ENCODE measurements at regions not wholly inside any gene's neighbourhood (a gene's known extent, or its start where the extent isn't known, plus 50 kb on each side); places are given as distances from the start of the nearest gene placed in this dataset.

DNA sequence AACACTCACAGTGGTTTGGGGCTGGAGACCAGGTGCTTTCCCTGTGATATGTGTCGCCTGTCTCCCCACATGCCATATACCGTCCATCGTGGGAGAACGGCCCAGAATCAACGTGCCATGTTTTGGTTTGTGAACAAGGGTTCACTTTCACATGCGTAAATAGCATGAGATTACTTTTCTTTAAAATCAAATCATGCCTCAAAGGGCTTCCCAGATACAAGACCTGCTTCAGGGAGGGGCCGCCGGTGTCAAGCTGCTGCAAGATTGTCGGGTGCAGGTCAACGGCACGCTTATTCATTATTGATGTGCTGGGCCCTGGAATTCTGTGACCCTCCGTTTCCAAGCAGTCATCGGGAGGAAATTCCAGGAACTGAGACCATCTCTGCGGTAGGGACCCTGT lies 145.2 kb upstream of the RTL1 start:
- TF ChIP-seq FOXP2 (optimal IDR thresholded peaks at IDR 0.05; ENCODE audit: borderline replicate concordance, extremely low read depth, extremely low read length, insufficient read depth), result no peak
- TF ChIP-seq SIN3A (IDR thresholded peaks at IDR 0.05; ENCODE audit: borderline replicate concordance, insufficient read depth, low read length), result no peak
- no peak for TF ChIP-seq POLR2AphosphoS5 (IDR thresholded peaks at IDR 0.05; ENCODE audit: low read depth, low read length)
- no peak for TF ChIP-seq TAF1 (IDR thresholded peaks at IDR 0.05; ENCODE audit: borderline replicate concordance, insufficient read depth, low read length)
- TF ChIP-seq, protein P1, sequence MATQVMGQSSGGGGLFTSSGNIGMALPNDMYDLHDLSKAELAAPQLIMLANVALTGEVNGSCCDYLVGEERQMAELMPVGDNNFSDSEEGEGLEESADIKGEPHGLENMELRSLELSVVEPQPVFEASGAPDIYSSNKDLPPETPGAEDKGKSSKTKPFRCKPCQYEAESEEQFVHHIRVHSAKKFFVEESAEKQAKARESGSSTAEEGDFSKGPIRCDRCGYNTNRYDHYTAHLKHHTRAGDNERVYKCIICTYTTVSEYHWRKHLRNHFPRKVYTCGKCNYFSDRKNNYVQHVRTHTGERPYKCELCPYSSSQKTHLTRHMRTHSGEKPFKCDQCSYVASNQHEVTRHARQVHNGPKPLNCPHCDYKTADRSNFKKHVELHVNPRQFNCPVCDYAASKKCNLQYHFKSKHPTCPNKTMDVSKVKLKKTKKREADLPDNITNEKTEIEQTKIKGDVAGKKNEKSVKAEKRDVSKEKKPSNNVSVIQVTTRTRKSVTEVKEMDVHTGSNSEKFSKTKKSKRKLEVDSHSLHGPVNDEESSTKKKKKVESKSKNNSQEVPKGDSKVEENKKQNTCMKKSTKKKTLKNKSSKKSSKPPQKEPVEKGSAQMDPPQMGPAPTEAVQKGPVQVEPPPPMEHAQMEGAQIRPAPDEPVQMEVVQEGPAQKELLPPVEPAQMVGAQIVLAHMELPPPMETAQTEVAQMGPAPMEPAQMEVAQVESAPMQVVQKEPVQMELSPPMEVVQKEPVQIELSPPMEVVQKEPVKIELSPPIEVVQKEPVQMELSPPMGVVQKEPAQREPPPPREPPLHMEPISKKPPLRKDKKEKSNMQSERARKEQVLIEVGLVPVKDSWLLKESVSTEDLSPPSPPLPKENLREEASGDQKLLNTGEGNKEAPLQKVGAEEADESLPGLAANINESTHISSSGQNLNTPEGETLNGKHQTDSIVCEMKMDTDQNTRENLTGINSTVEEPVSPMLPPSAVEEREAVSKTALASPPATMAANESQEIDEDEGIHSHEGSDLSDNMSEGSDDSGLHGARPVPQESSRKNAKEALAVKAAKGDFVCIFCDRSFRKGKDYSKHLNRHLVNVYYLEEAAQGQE (IDR thresholded peaks at IDR 0.05; ENCODE audit: insufficient read depth in 1 of 2, low read depth in 2 of 2, low read length in 2 of 2), result no peak

DNA sequence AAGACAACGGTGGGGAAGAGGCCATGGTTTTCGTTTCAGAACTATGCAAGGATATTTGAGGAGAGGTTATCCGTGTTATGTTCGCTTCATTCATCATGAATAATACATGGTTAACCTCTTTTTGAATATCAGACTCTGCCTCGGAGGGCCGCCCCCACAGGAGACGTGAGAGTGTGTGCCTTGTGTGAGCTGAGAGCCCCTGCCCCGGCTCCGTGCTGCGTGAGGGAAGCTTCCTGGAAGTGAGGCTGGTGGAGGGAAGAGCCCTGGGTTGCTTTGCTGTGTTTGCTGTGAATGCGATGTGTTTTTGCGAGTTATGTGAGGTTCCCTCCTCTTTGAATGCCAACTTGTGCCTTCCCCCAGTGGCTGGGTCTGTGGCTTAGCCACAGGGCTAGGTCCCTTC lies 146.0 kb upstream of the RTL1 start:
- no peak for TF ChIP-seq POLR2AphosphoS5 (IDR thresholded peaks at IDR 0.05; ENCODE audit: low read depth, low read length)
- TF ChIP-seq TAF1 (IDR thresholded peaks at IDR 0.05; ENCODE audit: borderline replicate concordance, insufficient read depth, low read length), result no peak
- TF ChIP-seq FOXP2 (optimal IDR thresholded peaks at IDR 0.05; ENCODE audit: borderline replicate concordance, extremely low read depth, extremely low read length, insufficient read depth), result no peak
- TF ChIP-seq, protein P1 (IDR thresholded peaks at IDR 0.05; ENCODE audit: insufficient read depth in 1 of 2, low read depth in 2 of 2, low read length in 2 of 2), result no peak
- no peak for TF ChIP-seq SIN3A (IDR thresholded peaks at IDR 0.05; ENCODE audit: borderline replicate concordance, insufficient read depth, low read length)

DNA sequence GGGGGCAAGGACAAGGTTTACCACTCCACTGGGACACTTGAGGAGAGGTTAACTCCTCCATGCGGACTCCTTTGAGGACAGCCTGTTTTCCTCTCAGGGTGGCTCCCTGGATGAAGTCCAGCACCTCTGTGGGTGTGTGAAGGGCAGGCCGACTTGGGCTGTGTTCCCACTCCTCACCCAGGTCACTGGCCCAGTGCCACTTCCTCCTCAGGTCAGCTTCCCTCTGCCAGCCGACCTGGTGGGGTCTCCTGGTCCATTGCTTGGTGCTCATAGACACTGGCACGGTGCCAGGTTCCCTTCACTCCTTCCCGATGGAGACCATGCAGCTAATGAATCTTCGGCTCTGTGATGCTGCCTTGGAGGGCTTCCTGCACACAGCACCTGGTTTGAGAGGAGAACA lies 146.4 kb upstream of the RTL1 start:
- TF ChIP-seq POLR2AphosphoS5 (IDR thresholded peaks at IDR 0.05; ENCODE audit: low read depth, low read length), result no peak
- no peak for TF ChIP-seq FOXP2 (optimal IDR thresholded peaks at IDR 0.05; ENCODE audit: borderline replicate concordance, extremely low read depth, extremely low read length, insufficient read depth)
- TF ChIP-seq, protein P1 (IDR thresholded peaks at IDR 0.05; ENCODE audit: insufficient read depth in 1 of 2, low read depth in 2 of 2, low read length in 2 of 2), result no peak
- TF ChIP-seq SIN3A (IDR thresholded peaks at IDR 0.05; ENCODE audit: borderline replicate concordance, insufficient read depth, low read length), result no peak
- TF ChIP-seq TAF1 (IDR thresholded peaks at IDR 0.05; ENCODE audit: borderline replicate concordance, insufficient read depth, low read length), result no peak

DNA sequence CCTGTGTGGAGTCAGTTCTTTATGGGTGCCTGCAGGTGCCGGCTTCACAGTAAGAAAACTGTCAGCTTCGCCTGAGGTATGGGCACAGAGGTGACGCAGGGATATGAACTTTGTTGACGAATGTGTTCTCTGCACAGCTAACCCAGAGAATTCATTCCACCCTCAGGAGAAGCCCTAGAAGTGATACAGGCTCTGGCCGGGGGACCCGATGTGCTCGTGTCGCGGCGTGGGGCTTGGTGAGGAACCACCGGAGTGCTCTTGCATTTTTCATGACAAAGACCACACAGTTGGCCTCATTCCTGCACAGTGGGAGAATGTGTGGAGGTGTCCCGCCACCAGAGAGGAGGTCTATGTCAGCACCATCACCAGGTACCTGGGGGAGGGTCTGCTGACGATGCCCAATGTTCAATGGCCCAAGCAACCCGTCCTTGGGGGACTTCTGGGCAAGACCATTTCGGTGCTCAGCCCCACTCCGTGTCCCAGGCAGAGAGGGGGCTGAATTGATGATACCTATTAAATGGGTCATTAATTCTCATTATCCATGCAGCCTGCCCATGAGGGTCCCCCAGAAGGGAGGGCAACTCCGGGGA lies 147.5 kb upstream of the RTL1 start:
- TF ChIP-seq SIN3A (IDR thresholded peaks at IDR 0.05; ENCODE audit: borderline replicate concordance, insufficient read depth, low read length) (no peak), POLR2AphosphoS5 (IDR thresholded peaks at IDR 0.05; ENCODE audit: low read depth, low read length) (no peak), FOXP2 (optimal IDR thresholded peaks at IDR 0.05; ENCODE audit: borderline replicate concordance, extremely low read depth, extremely low read length, insufficient read depth) (no peak), TAF1 (IDR thresholded peaks at IDR 0.05; ENCODE audit: borderline replicate concordance, insufficient read depth, low read length) (no peak)
- TF ChIP-seq, protein P1 (IDR thresholded peaks at IDR 0.05; ENCODE audit: insufficient read depth in 1 of 2, low read depth in 2 of 2, low read length in 2 of 2), result no peak

Measured in PFSK-1 (cell line).